ENCODE measurements at regions not wholly inside any gene's neighbourhood (a gene's known extent, or its start where the extent isn't known, plus 50 kb on each side); places are given as distances from the start of the nearest gene placed in this dataset.

- TF ChIP-seq CTCF (IDR thresholded peaks at IDR 0.05) (peak; percentile 48 to 90 (median 72)), POLR2A (IDR thresholded peaks at IDR 0.05) (no peak)
These were observed 102.8 kb upstream of the DAP start for GRCh38 chr5:10863763-10864383.

Measured in heart left ventricle (tissue), 13 donors.